Epidermal melanocyte (primary cell): ENCODE measurements at regions not wholly inside any gene's neighbourhood (a gene's known extent, or its start where the extent isn't known, plus 50 kb on each side); places are given as distances from the start of the nearest gene placed in this dataset.

Experiments used
- DNase-seq: peaks from one replicate; pipeline ENCODE4 v3.0.0; 2011; ENCODE audit warnings: low spot score; ENCODE audit not compliant: insufficient read length

- no peak for DNase-seq
Observed at GRCh38 chr10:107747851-107748250, 583.3 kb upstream of the SORCS1 start.

GRCh38 chr10:107741971-107742370 lies 577.5 kb upstream of the SORCS1 start:
- no peak for DNase-seq

DNA sequence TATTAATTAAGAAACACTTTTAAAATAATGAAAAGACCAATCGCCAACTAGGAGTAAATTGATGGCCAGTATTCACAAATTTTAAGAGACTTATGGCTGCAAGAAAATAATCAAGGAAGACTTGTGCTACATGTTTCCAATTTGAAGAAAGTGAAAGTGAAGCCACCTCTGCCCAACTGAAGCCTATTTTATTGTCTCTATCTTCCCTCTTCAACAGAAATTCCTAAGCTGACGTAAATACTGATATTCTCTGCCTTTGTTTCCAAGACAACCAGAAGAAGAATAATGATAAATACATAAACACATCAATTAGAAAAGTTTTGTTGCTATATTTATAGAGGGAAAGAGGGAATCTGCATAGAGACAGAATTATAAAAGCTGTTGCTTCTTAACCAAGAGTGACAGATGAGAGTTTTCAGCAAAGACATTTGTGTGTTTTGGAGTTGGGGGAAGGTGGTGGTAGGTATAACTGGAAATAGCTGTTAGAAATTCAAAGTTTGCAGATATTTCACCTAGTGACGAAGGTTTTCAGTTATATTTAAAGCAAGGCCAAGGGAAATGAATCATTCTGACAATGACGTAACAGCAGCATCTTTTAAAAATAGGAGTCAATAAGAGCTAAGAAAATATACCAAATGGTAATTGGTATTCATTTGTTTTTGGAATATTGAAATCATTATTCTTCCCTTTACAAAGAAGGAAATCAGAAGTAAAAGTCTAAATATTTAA lies 576.6 kb upstream of the SORCS1 start:
- no peak for DNase-seq

GRCh38 chr10:107739951-107740350 lies 575.4 kb upstream of the SORCS1 start:
- DNase-seq: no peak

- no peak for DNase-seq
Observed at GRCh38 chr10:107733328-107734130, 569.0 kb upstream of the SORCS1 start.

GRCh38 chr10:107732045-107732444 lies 567.5 kb upstream of the SORCS1 start:
- no peak for DNase-seq

DNA sequence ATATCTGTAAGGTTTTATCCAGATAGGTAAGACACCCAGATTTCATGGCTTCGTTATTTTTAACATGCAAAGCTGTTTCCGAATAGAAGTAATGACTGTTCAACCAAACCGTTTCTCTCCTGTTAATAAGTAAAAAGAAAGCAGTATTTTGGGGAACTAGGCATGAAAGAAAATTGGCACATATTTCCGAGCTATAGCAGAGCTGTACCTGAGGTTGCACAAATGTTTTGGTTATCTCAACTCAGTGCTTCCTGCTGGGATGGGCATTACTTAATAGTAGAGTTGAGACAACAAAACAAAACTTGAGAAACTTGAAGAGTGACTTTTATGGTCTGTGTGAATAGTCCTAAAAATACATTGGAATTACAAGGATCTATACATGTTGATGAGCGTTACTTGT lies 564.3 kb upstream of the SORCS1 start:
- DNase-seq: no peak

- DNase-seq: no peak
Observed at GRCh38 chr10:107727767-107728317, 563.3 kb upstream of the SORCS1 start.

DNA sequence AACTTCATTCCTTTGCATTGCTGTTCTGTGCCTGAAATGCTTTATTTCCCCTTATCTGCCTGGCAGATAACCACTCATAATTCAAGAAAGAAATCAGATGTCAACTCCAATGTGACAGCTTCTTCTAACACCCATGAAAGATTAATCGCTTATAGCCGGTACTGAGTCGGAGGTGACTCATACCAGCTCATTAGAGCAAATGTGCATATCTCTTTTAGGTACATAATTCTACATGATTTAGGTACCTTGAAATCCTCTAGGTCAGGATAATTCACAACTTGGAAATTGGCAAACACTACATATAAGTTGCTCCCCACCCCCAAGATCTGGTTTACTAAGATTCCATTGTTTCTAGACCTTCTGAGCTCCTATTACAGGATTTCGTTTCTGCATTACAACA lies 554.4 kb upstream of the SORCS1 start:
- DNase-seq: no peak

DNA sequence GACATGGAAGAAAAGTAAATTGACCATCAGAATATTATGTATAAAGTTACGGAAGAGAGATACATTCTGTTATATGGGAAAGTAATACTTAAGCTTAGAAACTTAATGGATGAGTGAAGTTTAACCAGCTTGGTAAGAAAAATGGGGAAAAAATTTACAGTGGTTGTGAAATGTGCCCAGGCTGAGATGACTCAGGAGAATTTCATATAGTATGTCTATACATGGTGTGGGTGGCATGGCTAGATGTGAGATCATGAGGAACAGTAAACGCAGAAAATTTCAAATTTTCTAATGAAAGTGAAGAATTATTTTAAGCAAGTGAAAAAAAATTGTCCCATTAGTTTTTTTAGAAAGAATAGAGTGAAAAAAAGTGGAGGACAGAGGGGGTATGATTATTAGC lies 552.5 kb upstream of the SORCS1 start:
- no peak for DNase-seq

- DNase-seq: no peak
Observed at GRCh38 chr10:107715565-107715964, 551.1 kb upstream of the SORCS1 start.

DNA sequence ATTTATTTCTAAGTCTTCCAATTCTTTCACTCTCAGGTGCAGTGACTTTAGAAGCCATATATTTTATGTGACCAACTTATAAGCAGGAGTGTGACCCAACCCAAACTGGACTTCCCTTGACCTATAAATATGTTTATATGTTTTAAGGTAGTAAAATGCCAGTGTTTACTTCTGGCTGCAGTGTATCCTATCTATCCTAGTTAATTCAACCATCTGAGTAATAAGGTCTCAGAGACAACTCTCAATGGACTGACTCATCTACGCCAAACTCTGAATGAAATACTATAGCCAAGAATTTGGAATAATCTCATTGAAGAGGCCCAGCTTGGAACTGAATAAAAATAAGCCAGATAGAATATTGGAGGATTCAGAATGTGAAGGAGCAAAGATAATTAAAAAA lies 544.5 kb upstream of the SORCS1 start:
- no peak for DNase-seq

DNA sequence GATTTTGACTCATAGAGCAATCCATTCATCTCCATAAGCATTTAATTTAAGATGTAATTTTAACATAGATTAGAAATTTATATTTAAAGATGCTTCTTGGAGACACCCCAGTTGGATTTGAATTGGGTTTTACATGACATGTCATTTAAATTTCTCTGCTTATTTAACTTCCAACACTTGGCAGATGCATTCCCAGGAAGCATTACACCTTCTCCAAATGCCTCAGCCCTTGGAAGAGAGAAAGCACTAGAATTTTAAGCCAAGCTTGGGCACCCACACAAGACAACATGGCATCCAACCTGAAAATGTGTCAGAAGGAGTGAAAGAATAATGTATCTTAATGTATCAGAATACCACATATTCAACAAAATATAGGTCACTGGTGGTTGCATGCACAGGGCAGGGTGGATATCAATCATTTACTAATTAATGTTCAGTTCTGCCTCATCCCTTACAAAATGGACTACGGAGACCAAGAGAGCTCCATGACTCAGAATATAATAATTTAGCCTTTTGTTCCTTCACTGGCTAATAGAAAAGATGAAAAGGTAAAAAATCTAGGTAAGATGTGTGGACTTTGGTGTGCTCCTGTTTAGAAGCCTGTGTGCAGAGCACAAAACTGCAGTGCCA lies 541.7 kb upstream of the SORCS1 start:
- no peak for DNase-seq

DNA sequence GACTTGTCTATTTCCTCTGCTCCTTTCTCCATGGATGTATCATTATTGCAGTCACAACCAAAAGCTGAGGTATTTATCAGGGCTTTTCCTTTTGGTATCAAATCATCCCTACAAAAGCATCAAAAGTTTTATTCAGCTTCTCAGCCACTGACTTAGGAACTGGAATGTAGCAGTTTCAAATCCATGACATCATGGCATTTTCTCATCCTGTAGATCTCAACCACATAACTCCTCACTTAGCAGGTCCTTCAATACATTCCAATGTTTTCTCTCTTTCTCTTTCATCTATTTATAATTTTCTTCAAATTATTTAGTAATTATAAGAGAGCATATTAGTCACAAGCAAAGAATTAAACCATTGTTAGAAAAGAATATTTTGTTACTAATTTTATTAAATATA lies 537.4 kb upstream of the SORCS1 start:
- peak; percentile 23 for DNase-seq

DNA sequence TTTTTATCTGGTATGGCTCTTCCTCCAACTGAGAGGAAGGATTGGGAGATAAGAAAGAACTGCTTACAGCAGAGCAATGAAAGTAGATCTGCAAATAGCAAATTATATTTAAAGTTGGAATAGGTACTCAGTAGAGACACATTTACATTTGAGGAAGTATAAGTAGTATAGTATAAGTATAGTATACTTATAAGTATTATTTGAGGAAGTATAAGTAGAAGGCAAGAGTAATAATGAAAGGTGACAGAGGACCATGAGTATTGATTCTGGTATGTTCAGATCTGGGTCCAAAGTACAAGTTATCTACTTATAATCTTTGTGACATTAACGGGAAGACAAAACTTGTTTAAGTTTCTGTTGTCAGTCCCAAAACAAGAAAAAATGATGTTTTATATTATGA lies 527.6 kb upstream of the SORCS1 start:
- DNase-seq: no peak

DNA sequence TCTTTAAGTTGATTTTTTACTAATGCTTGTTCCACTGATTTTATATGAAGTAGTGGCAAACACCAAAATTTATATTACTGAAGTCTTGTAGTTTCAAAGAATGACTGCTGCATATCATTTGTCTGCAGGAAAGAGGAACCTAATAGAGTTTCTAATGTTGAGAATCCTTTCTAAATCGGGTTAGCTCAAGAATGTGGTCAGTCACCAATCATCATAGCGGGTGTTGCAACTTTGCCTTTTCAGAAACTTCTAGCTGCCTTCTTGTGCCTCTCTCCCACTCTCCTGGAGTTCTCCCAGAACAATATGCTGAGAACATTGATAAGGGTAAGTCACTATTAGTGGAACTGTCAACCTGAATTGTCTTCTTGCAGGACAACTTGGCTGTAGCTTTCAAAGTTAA lies 524.8 kb upstream of the SORCS1 start:
- DNase-seq: no peak

DNA sequence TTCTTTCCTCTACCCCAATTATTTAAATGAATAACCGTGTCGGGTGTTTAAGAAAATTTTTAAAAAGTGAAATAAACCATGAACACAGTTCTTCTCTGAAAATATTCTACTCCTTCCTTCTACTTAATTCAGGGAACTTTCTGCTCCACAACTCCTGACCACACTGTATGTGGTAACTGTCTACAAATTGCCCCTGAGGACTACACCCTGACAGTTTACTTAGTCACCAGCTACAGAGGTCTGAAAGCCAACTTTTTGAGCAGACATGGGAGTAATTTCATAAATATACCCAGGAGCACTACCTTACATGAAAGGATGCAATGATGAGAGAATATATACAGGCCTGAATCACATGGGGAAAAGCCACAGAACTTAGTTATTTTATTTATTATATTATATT lies 523.2 kb upstream of the SORCS1 start:
- DNase-seq: no peak

DNA sequence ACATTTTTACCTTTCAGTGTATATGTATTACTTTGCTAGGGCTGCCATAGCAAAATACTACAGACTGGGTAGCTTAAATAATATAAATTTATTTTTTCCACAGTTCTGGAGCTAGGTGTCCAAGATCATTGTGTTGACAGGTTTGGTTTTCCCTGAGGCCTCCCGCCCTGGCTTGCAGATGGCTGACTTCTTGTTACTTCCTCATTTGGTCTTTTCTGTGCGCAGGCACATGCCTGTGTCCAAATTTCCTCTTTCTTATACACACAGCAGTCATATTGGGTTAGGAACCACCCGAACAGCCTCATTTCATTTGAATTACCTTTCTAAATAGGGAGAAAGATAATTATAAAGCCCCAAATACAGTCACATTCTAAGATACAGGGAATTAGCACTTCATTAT lies 521.6 kb upstream of the SORCS1 start:
- no peak for DNase-seq

GRCh38 chr10:107671960-107672359 lies 507.5 kb upstream of the SORCS1 start:
- no peak for DNase-seq

- DNase-seq: no peak
Observed at GRCh38 chr10:107666214-107666613, 501.7 kb upstream of the SORCS1 start.

DNA sequence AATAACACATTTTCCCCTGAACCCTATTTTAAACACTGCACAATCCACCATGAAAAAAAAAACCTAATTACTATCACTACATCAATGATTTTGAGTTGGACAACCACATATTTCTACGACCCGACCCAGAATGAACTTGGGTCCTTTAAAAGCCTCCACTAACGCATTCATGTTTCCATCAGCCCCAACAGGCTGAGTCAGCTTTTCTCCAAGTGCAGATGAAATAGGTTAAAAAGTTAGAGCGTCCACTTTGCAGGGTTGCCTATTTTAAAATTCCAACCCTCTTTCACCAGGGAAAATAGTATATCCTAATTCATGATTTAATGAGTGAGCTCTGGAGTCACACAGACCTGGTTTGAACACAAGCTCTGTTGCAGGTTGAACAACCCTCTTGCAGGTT lies 501.0 kb upstream of the SORCS1 start:
- no peak for DNase-seq

- DNase-seq: no peak
Observed at GRCh38 chr10:107657851-107658250, 493.3 kb upstream of the SORCS1 start.
